Adrenal gland (tissue), 9 donors: ENCODE measurements at regions not wholly inside any gene's neighbourhood (a gene's known extent, or its start where the extent isn't known, plus 50 kb on each side); places are given as distances from the start of the nearest gene placed in this dataset.

Experiments used
- DNase-seq, 7 donors: peaks; one replicate each; pipeline ENCODE4 v3.0.0-alpha.2; 2019 to 2020
- H3K27ac ChIP-seq, 5 donors: fragments of 200-600 bp; sonication (generic) in 4 of 5; 1 replicate in 3 of 5; 2 replicates in 2 of 5; pipeline versions ENCODE4 v1.5.1 to v1.8.0; 2016 to 2020; ENCODE audit warnings: mild to moderate bottlenecking in 1 of 5
- H3K27me3 ChIP-seq: fragments of 200-600 bp; 2 replicates; pipeline ENCODE4 v1.8.0; 2021
- H3K36me3 ChIP-seq, 2 donors: fragments of 200-600 bp; replicated peaks in 1 of 2; 1 replicate in 1 of 2; 2 replicates in 1 of 2; pipeline versions ENCODE4 v1.5.1 to v1.8.0; 2018 to 2022
- H3K4me1 ChIP-seq, 2 donors: fragments of 200-600 bp; replicated peaks in 1 of 2; 1 replicate in 1 of 2; 2 replicates in 1 of 2; pipeline versions ENCODE4 v1.5.1 to v1.8.0; 2018 to 2021
- H3K4me3 ChIP-seq, 4 donors: fragments of 200-600 bp; sonication (generic) in 3 of 4; one replicate each; pipeline ENCODE4 v1.5.1; 2016 to 2018
- H3K9me3 ChIP-seq, 3 donors: fragments of 200-600 bp; sonication (generic) in 1 of 3; replicated peaks in 1 of 3; 1 replicate in 2 of 3; 2 replicates in 1 of 3; pipeline versions ENCODE4 v1.5.1 to v1.8.0; 2016 to 2021
- CTCF ChIP-seq, 6 experiments: fragments of 450-650 bp in 4 of 6; fragments of 200-600 bp in 2 of 6; sonication (generic) in 1 of 6; IDR thresholded peaks; 1 replicate in 5 of 6; 2 replicates in 1 of 6; pipeline versions ENCODE4 v1.5.1 to v1.8.0; 2016 to 2021; ENCODE audit warnings: antibody characterized with exemption in 6 of 6, mild to moderate bottlenecking in 2 of 6, moderate library complexity in 1 of 6
- POLR2A ChIP-seq, 2 donors: fragments of 450-650 bp; IDR thresholded peaks; one replicate each; pipeline ENCODE4 v1.6.1; 2017; ENCODE audit warnings: antibody characterized with exemption in 2 of 2, mild to moderate bottlenecking in 2 of 2, moderate library complexity in 1 of 2
- WGBS, 4 donors: extraction: QIAGEN DNeasy Blood & Tissue Kit in 2 of 4; methylation state at CpG; one replicate each; pipeline versions ENCODE4 v1.1.5 to v1.1.7; 2013 to 2017; 5-methylcytosine and 5-hydroxymethylcytosine counted together
- intact Hi-C, 2 donors: fragments of 100-400 bp; cut with DNase I; formaldehyde crosslinking; loops; one replicate each; pipeline versions ENCODE4 v1.14.1 to v1.15.0; 2022 to 2023
- donor health status: healthy with polysubstance abuse.
- donor health status: Bipolar disorder and iron deficiency.
- donor health status: DM: yes; HTN: yes; CAD: no.
- donor health status: DM: no; HTN: no; CAD: no.
- donor health status: DM: no; HTN: no; CAD: no.

GRCh38 chr2:236938126-236938525 lies 147.6 kb upstream of the COPS8 start:
- 77 to 87% (median 83%) methylated on average over 3 of the region's 3 CpGs for WGBS, 4 donors
- TF ChIP-seq POLR2A (IDR thresholded peaks at IDR 0.05) (no peak), CTCF (IDR thresholded peaks at IDR 0.05) (no peak)
- no peaks in the 10 kb centered on the region for H3K27me3 ChIP-seq
- no peaks in the 10 kb centered on the region for H3K9me3 ChIP-seq
- no peak overlapping the region for H3K4me3 ChIP-seq
- intact Hi-C loops: no loop called here
- no peaks in the 10 kb centered on the region for H3K36me3 ChIP-seq
- H3K27ac ChIP-seq: no peak overlapping the region
- DNase-seq: peak in 1 of 7 donors; percentile 23
- H3K4me1 ChIP-seq: no peaks in the 10 kb centered on the region

- peak in 1 of 7 donors; percentile 11 for DNase-seq
- H3K36me3 ChIP-seq: no peaks in the 10 kb centered on the region
- no peak overlapping the region for H3K27ac ChIP-seq
- WGBS, 4 donors: 91 to 96% (median 93%) methylated on average over 1 to 2 of the region's 2 CpGs
- no peak overlapping the region for H3K4me3 ChIP-seq
- TF ChIP-seq POLR2A (IDR thresholded peaks at IDR 0.05): no peak
- no peak for TF ChIP-seq CTCF (IDR thresholded peaks at IDR 0.05)
- intact Hi-C loops: no loop called here
- no peaks in the 10 kb centered on the region for H3K4me1 ChIP-seq
- no peaks in the 10 kb centered on the region for H3K9me3 ChIP-seq
- no peaks in the 10 kb centered on the region for H3K27me3 ChIP-seq
Observed at GRCh38 chr2:236939271-236939670, 146.4 kb upstream of the COPS8 start.

- intact Hi-C loops: no loop called here
- TF ChIP-seq POLR2A (IDR thresholded peaks at IDR 0.05) (no peak), CTCF (IDR thresholded peaks at IDR 0.05) (no peak)
- no peaks in the 10 kb centered on the region for H3K36me3 ChIP-seq
- DNase-seq: peak in 3 of 7 donors; percentile 32 to 70 (median 38)
- no peaks in the 10 kb centered on the region for H3K27me3 ChIP-seq
- no peaks in the 10 kb centered on the region for H3K9me3 ChIP-seq
- no peak overlapping the region for H3K27ac ChIP-seq
- no peaks in the 10 kb centered on the region for H3K4me1 ChIP-seq
- 49 to 68% (median 58%) methylated on average over 7 to 11 of the region's 11 CpGs for WGBS, 4 donors
- H3K4me3 ChIP-seq: no peak overlapping the region
Observed at GRCh38 chr2:236939721-236940231, 145.9 kb upstream of the COPS8 start.

GRCh38 chr2:236940497-236940896 lies 145.2 kb upstream of the COPS8 start:
- Histone ChIP-seq H3K36me3 (no peaks in the 10 kb centered on the region), H3K27ac (no peak overlapping the region), H3K9me3 (no peaks in the 10 kb centered on the region), H3K27me3 (no peaks in the 10 kb centered on the region), H3K4me3 (no peak overlapping the region), H3K4me1 (no peaks in the 10 kb centered on the region)
- no peak for TF ChIP-seq POLR2A (IDR thresholded peaks at IDR 0.05)
- no peak for TF ChIP-seq CTCF (IDR thresholded peaks at IDR 0.05)
- WGBS, 4 donors: 88 to 100% (median 88%) methylated on average over 1 of the region's 1 CpG; no CpG with 5 or more reads in 1 of the 4 donors
- peak in 1 of 7 donors; percentile 29 for DNase-seq
- intact Hi-C loops: no loop called here
